IPS DF 4.7 (cell line): ENCODE measurements at regions not wholly inside any gene's neighbourhood (a gene's known extent, or its start where the extent isn't known, plus 50 kb on each side); places are given as distances from the start of the nearest gene placed in this dataset.

Source experiments
- DNase-seq: peaks from one replicate; pipeline ENCODE4 v3.0.0-alpha.2; 2013; ENCODE audit warnings: low spot score; ENCODE audit errors: extremely low read depth

DNA sequence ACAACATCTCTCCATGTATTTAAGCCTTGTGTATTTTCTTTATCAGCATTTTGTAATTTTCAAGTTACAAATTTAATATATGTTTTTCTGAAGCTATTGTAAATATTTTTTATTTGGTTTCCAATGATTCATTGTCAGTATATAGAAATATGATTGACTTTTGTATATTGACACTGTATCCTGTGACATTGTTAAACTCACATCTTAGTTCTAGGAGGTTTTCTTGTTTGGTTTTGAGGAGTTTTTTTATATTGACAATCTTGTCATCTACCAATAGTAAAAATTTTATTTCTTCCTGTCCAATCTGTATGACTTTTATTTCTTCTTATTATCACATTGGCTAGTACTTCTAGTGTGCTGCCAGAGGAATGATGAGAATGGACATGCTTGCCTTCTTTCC lies 393.7 kb downstream of the GPAM start:
- DNase-seq, result no peak

DNA sequence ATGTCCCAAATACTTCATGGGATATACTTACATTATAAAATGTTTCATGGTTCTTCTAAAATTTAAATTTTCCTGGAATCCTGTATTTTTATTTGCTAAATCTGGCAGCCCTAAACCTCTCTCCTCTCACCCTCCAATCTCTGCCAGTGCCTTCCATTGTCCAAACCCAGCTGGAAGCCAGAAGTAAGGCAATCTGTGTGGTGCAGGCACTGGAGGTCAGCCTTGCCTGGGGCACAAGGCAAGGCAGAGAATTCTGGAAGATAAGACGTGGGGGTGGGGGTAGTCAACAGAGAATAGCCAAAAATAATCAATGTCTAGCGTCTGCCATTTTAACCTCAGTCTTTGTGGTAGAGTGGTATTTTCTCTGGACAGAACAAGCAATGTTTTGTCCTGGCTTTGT lies 381.7 kb downstream of the GPAM start:
- no peak for DNase-seq

DNA sequence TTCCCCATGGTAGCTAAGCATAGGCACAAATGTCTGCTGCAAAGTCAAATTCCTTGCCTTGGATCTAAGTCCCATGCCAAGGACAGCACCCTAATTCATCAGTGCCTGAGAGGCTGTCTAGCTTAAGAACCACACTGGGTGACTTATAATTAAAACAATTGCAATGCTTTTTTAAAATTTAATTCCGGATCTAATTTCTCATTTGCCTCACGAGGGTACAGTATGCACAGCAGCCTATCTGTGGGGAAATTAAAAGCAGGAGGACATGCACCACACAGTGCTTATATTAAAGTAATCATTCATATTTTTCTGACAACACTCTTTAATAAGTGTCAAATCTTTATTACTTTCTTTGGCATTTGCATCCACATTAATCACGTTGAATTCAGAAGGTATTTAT lies 378.8 kb downstream of the GPAM start:
- DNase-seq, result no peak

DNA sequence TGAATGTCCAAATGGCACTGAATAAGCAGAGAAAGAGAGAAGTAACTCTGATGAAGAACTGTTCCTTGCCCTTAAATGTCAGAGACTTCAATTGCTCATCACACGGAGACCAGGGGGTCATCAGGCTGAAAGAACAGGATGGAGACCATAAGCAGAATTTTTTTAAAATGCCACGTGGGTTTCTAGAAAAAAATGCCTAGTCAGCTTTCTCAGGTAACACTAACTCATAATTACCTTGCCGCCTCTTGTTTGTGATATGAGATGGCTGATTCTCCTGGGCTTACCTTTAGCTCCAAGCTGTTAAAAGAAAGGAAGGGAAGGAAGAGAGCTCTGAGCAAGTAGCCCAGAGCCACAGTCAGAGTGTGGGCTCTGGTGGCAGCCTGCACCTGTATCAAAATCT lies 372.0 kb downstream of the GPAM start:
- no peak for DNase-seq

DNA sequence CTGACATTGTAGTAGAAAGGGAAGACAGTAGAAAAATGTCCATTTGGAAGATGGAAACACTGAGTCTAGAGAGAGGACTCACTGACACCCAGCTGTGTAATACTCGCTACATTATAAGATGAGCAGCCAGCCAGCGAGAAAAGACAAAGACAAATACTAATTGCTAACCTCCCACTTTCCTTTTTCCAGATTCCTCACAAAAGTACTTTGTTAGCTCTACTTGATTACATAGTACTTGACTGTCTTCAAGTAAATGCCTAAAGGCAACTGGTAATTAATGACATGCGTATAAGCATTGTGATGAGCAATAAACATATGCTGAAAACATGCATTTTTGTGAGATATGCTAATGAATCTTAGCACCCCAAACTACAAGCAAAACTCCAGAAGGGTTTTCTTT lies 363.1 kb downstream of the GPAM start:
- no peak for DNase-seq

DNA sequence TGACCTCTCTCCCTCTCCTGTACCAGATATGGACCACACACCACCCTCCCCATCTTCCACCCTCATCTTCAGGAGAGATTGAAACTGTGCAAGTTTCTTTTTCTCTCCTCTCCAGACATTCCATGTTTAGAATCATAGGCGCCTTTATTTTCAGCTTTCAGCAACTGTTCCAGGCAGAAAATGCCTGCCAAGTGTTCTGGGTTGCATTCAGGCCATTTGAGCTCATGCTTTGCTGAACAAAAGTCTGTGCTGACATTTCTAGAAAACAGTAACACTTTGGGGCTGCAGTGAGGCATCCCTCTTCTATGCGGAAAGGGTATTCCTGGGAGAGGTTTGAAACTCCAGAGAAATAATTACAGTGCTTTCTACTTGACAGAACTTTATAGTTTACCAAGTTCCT lies 361.7 kb downstream of the GPAM start:
- DNase-seq, result no peak

DNA sequence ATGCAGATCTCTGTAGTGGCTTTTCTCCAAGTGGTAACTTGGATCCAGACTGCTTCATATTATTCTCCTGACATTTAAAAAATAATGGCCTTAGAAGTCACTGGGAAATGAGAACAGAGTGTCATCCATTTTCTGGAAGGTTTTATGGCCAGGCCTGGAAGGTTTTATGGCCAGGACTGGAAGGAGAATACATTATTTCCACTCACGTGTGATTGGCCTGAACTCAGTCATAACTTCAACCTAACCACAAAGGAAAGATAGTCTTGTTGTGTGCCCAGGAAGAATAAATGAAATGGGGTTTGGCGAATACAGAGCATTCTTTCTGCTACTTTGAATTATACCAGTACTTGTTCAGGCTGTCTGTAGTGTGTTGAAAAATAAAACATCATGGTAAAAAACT lies 360.9 kb downstream of the GPAM start:
- no peak for DNase-seq

DNA sequence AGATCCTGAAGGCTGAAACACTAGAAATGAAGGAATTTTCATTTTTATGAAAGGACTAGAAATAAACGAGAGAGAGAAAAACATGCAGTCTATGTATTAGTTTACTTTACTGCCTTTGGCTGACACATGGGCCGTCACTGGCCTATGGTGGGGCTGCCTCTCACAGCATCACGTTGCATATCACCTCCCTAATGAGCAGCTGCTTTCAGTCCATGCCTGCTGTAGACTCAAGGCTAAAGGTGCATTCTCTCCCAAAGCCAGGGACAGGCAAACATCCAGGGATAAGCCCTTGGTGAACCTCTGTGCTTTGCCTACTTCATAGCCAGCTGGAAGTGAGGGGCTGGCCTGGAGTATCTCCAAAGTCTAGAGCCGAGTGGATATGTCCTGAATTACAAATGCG lies 359.4 kb downstream of the GPAM start:
- no peak for DNase-seq

DNA sequence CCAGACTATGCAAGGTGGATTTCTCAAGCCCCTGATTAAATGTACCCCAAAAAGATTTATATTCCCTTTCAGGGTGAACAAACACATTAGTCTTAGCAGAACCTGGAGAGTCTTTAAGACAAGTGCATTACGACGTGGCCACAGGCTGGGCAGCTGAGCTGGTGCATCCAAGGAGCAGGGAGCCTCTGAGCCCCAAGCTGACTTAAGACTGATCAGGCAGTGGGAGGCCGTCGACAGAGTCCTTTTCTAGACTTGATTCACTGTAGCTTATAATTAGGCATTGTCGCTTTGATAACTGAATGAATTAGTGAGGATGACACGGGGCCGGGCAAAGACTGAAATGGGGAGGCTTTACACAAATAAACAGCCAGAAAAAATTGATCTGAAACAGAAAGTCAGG lies 353.2 kb downstream of the GPAM start:
- no peak for DNase-seq

DNA sequence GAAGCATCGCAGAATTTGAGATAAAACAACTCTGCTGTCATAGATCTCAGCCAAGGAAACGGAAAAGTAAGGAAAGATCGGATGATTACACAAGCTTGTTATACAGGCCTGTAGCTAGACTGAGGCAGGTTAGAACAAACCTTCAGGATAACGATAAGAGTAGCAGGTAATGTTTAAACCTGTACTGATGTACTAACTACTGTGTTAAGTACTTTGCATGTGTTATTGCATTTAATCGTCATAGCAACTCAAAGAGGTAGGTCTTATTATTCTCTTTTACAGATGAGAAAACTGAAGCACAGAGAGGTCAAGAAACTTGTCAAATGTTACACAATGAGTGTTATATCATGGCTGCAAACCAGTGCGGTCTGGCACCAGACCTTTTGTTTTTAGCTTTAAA lies 352.5 kb downstream of the GPAM start:
- DNase-seq, result no peak

DNA sequence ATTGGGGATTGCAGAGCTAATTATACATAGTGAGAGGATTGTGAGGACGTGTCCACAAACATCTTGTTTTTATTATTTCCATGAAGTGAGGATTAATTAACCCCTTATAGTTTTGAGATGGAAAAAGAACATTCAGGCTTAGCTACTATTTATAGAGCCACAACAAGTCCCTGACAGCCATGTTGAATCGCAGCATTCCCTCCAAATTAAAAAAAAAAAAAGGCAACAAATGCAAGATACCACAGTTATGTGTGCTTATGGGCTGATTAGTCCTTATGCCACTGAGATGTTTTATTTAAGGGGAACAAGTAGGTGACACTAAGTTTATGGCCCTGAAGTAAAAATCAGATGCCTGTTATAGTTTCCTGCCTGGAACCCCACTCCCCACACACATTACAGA lies 350.3 kb downstream of the GPAM start:
- no peak for DNase-seq

DNA sequence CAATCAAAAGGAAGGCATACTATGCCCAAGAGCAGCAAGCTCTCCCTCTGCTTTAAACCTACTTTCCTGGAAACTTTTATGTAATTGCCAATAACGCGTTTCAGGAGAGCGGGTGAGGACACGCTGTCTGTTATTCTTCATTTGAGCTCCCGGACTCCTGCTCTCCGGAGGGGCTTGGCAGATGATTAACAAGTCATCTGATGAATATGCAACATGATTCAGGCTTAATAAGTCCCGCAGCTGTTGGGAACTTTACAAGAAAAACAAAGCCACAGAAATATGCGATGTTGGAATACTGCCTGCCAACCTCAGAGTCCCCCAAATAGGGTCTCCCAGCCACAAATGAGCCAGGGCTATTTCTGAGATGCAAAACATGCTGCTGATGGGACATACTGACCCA lies 348.0 kb downstream of the GPAM start:
- DNase-seq, result no peak

DNA sequence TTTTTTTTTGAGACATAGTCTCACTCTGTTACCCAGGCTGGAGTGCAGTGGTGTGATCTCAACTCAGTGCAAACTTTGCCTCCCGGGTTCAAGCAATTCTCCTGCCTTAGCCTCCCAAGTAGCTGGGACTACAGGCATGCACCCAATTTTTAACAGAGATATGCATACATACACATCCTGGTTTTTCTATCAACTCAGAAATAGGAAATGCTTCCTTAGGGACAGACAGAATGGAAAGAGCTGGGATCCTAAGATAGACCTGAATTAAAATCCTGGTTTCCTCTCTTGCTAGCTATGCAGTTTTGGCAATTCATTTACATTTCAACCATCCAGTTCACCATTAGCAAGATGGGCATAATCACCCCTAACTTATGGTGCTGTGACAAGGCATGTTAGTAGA lies 347.5 kb downstream of the GPAM start:
- no peak for DNase-seq

DNA sequence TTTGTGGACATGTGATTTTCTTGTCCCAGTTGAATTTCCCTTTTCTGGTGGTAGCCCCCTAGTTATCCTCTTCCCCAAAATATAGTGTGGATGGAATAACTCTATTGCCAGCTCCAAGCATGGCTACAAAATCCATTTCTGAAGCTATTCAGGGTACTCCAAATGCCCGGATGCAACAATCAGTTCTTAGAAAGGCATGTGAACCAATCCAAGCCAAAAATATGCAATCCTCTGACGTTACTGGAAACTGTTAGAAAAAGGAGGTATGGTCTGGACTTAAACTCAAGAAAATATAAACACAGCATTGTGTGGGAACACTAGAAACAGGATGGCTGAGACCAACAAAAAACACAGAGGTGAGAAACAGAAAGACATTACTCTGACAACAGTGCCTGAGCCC lies 347.0 kb downstream of the GPAM start:
- no peak for DNase-seq

DNA sequence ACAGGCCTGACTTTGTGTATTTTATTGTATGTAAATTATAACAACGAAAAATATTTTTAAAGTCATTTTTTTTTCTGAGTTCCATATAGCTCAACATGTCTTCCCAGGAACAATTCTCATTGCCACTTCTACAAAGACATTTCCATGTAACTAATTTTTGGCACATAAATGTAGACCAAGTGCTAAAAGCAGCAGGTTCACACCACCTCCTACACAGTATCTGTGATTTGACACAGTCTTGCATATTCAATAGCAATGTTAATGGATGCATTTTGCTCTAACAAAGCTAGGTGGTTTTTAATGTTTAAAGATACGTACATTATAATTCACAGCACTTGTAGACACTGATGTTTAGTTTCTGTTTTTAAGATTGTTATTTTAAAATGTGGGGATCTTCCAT lies 346.5 kb downstream of the GPAM start:
- no peak for DNase-seq

DNA sequence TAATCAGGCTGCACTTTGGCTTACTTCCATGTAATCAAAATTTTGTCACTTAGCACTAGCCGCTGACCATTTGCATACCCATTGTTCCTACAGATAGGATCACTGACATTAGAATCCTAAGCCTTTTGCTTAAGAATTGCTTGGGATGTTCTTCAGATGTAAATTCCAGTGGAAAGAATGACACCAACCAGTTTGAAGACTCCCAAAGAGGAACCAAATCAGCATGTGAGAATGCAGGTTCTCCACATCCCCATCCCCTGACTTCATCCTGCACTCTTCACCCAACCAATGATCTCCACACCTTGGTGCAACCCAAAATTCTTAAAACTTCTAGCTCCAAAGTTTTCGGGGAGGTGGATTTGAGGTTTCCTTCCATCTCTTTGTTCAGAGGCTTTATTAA lies 345.6 kb downstream of the GPAM start:
- DNase-seq, result peak; percentile 28

DNA sequence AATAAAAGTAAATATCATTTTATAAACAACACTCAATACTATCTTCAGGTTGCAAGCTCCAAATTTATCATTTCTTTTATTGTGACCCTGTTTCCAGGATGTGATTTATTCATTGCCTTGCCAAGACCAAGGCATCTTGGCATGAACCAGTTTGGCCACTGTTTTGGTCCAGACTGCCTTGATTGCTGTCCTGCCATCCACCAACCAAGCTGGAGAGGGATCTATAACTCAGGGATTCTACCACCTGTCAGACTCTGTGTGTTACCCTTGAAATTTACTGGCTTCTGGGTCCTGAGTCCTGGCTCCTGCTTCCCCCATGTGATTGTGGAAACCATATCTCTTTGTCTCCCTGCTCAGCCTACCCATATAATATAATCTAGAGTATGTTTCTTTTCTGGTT lies 343.0 kb downstream of the GPAM start:
- DNase-seq, result no peak

DNA sequence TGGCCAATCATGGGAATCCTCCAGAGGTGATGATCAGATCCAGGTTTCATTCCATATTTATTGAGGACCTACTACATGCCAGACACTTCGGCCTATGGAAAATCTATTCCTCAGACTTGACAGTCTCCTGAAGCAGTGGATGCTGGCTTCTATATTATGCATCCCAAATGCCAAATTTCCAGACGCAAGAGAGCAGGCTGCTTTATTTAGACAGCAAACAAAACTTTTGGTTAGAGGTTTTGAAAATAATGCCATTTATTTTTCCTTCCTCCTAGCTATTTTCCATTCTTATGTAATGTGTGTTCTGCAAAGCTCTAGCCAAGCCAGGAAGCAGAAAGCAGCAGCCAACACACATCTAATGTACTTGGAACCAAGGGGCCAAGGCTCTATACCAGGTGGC lies 330.8 kb downstream of the GPAM start:
- DNase-seq, result no peak

DNA sequence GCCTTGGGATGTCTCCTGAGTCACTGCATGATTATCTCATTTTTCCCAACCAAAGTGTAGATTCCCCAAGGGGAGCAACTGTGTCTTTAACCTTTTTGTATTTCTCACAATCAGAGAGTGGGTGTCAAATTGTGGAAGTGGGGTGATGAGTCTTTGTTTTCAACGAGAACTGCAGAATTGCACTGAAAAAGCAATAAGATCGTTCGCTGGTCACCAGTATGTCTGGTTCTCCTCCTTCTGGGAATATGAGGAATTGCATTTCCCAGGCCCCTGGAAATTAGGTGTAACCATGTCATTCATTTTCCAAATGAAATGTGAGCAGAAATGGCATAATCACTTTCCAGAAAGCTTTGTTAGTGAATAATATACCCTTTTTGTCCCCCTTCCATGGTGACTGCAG lies 326.9 kb downstream of the GPAM start:
- no peak for DNase-seq

DNA sequence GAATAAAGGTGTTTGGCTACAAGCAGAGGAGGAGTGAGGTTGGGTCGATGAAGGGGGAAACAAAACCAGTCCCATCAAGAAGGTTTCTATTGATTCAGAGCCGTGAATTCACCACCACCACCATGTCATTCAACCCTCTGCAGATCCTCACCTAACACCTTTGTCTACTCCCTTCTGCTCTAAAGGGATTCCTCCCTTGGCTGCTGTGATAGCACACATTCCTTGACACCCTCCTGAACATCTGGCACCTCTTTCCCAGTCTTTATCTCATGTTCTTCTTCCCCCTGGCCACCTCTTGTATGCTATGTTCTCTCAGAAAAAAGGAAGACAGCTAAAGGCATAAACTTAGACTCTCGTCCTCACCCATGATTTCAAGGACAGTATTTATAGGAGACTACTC lies 318.0 kb downstream of the GPAM start:
- no peak for DNase-seq

DNA sequence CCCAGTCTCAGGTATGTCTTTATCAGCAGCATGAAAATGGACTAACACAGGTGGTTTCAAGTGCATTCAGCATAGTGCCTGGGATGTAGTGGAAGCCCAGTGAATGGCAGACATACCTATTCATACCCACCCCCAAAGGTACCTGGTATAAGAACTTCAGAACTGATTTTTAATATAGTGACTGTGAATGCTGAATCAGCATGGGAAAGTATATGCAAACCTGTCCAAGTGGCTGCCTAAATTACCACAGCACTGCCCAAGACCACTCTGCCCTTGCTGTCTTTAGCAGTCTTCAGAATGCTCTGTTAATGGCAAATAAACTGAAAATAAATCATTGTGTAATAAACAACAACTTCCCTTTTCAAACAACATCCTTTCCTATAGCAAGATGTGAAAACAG lies 312.1 kb downstream of the GPAM start:
- DNase-seq, result no peak

DNA sequence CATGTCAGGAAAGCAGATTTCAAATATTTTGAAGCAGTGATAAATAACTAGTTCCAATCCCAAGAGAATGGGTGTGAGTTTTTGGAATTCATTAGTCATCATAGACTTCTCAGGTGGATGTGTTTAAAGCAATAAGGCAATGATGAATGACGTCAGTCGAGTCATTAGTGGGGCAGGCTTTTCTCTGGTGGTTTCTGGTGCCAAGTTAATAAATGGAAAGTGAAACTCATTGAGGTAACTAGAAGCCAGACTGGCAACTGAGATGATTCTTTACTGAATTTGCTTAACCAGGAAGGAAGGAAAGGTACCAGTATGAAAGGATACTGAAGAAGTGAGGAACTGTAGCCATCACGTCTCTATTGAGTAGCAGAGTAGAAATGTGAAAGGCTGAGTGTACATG lies 311.0 kb downstream of the GPAM start:
- DNase-seq, result no peak

DNA sequence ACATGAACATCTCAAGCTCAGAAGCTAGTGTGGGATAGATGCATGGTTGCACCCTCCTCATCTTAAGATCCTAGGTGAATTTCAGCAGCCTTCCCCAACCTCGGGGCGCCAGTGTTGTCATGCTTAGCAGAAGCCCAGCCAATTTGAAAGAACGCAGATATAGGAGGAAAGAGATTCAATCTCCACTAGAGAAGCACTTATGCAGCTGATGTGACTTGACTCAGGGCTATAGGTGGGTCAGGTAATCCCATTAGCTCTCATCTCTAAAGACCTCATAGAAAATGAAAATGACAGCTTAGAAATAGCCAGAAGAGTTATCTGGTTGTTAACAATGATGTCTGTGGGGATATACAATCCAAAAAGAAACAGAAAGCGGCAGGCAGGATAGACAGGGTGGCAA lies 310.5 kb downstream of the GPAM start:
- no peak for DNase-seq

DNA sequence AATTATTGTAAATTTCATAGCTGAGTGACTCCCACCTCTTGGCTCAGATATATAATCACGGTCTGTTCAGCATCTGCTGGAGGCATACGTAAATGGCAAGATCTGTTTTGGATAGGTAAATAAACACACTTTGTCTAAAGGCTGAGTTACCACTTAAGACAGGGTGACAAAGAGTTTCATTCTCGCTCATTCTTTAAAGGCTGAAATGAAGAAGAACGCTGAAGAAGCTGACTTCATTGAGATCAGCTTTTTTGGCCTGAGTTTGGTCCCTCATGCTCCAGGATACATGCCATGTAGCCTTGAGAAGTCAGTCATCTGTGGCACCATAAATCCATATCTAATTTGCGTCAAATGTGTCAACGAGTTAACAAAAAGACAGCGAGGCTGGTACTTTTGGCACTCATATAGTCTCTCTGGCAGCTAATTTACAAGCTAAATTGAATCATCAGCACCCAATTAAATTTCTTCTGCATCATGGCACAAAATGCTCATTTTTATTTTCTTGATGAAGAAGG lies 309.9 kb downstream of the GPAM start:
- no peak for DNase-seq

DNA sequence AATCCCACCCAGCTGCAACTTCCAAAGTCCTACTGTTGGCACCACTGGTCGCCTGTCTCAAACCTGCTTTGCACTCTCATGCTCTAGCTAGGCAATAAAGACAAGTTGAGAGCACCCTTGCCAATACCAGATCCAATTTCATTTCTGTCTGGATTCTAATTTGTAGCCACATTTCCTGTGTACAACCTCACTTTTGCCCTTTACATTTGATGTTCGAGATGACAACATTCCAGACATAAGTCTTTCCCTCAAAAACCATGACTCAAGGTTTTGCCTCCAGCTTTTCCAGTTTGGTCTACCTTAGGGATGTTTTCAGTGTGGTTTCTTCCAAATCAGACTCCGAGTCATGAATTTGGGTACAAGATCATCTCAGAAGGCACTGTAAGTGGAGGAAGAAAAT lies 309.0 kb downstream of the GPAM start:
- no peak for DNase-seq
